Cardiac septum (tissue), 1 donor: ENCODE measurements at regions not wholly inside any gene's neighbourhood (a gene's known extent, or its start where the extent isn't known, plus 50 kb on each side); places are given as distances from the start of the nearest gene placed in this dataset.
"Not testable (repeated sequence)": the region's sequence is repeated elsewhere in the genome, so short reads cannot be mapped to it uniquely, and the experiment has no call there.

Source experiments
- DNase-seq: peaks from one replicate; pipeline ENCODE4 v3.0.0-alpha.2; 2020; ENCODE audit warnings: low spot score
- intact Hi-C: fragments of 100-400 bp; cut with DNase I; formaldehyde crosslinking; loops from one replicate; pipeline ENCODE4 v1.14.0; 2022
- donor health status: DM: no; HTN: no; CAD: no.

GRCh38 chr2:87604279-87604818 is 143.5 kb upstream of the PLGLB2 start:
- DNase-seq, intact Hi-C loops: not testable (repeated sequence)

- intact Hi-C loops, DNase-seq: not testable (repeated sequence)
These were observed 142.9 kb upstream of the PLGLB2 start for GRCh38 chr2:87604980-87605379.

- DNase-seq, intact Hi-C loops: not testable (repeated sequence)
These were observed 139.3 kb upstream of the PLGLB2 start for GRCh38 chr2:87608377-87609166.

GRCh38 chr2:87610974-87611373 is 136.9 kb upstream of the PLGLB2 start:
- DNase-seq, intact Hi-C loops: not testable (repeated sequence)

GRCh38 chr2:87611416-87611815 is 136.5 kb upstream of the PLGLB2 start:
- DNase-seq, intact Hi-C loops: not testable (repeated sequence)

- DNase-seq, intact Hi-C loops: not testable (repeated sequence)
These were observed 135.9 kb upstream of the PLGLB2 start for GRCh38 chr2:87611956-87612355.

GRCh38 chr2:87614829-87615434 is 133.0 kb upstream of the PLGLB2 start:
- DNase-seq, intact Hi-C loops: not testable (repeated sequence)

- DNase-seq, intact Hi-C loops: not testable (repeated sequence)
These were observed 128.8 kb upstream of the PLGLB2 start for GRCh38 chr2:87619121-87619520.

- DNase-seq, intact Hi-C loops: not testable (repeated sequence)
These were observed 126.7 kb upstream of the PLGLB2 start for GRCh38 chr2:87621139-87621538.

GRCh38 chr2:87622720-87623119 is 125.2 kb upstream of the PLGLB2 start:
- DNase-seq, intact Hi-C loops: not testable (repeated sequence)

- intact Hi-C loops, DNase-seq: not testable (repeated sequence)
These were observed 118.1 kb upstream of the PLGLB2 start for GRCh38 chr2:87629491-87630458.

- DNase-seq, intact Hi-C loops: not testable (repeated sequence)
These were observed 117.0 kb upstream of the PLGLB2 start for GRCh38 chr2:87630892-87631291.

GRCh38 chr2:87631402-87631801 is 116.5 kb upstream of the PLGLB2 start:
- intact Hi-C loops, DNase-seq: not testable (repeated sequence)

- DNase-seq: not testable (repeated sequence)
These were observed 114.5 kb upstream of the PLGLB2 start for GRCh38 chr2:87633287-87633963.

GRCh38 chr2:87634106-87634505 is 113.8 kb upstream of the PLGLB2 start:
- intact Hi-C loops: not testable (repeated sequence)

More at GRCh38 chr2:87633287-87633963, 114.5 kb upstream of the PLGLB2 start:
- intact Hi-C loops: not testable (repeated sequence)

GRCh38 chr2:87634971-87635650 is 112.8 kb upstream of the PLGLB2 start:
- DNase-seq, intact Hi-C loops: not testable (repeated sequence)

More at GRCh38 chr2:87634106-87634505, 113.8 kb upstream of the PLGLB2 start:
- DNase-seq: not testable (repeated sequence)

- intact Hi-C loops, DNase-seq: not testable (repeated sequence)
These were observed 111.6 kb upstream of the PLGLB2 start for GRCh38 chr2:87636246-87636645.

- DNase-seq, intact Hi-C loops: not testable (repeated sequence)
These were observed 111.2 kb upstream of the PLGLB2 start for GRCh38 chr2:87636735-87637134.
